Tibial nerve (tissue), 4 donors: ENCODE measurements at regions not wholly inside any gene's neighbourhood (a gene's known extent, or its start where the extent isn't known, plus 50 kb on each side); places are given as distances from the start of the nearest gene placed in this dataset.

Experiments used
- CTCF ChIP-seq, 5 experiments: fragments of 200-600 bp in 3 of 5; fragments of 450-650 bp in 2 of 5; sonication (generic) in 3 of 5; IDR thresholded peaks; one replicate each; pipeline ENCODE4 v1.5.1; 2016 to 2019; ENCODE audit warnings: antibody characterized with exemption in 5 of 5, mild to moderate bottlenecking in 3 of 5, moderate library complexity in 2 of 5
- EP300 ChIP-seq, 2 donors: sonication (generic); formaldehyde crosslinking; IDR thresholded peaks; one replicate each; pipeline ENCODE4 v1.6.1; 2017; ENCODE audit warnings: antibody characterized with exemption in 2 of 2, mild to moderate bottlenecking in 1 of 2

GRCh38 chr3:55241098-55241497 is 246.0 kb downstream of the WNT5A start:
- TF ChIP-seq CTCF (IDR thresholded peaks at IDR 0.05), result no peak
- TF ChIP-seq EP300 (IDR thresholded peaks at IDR 0.05), result no peak
